Trophoblast cell (in vitro differentiated cells and primary cell): ENCODE measurements at regions not wholly inside any gene's neighbourhood (a gene's known extent, or its start where the extent isn't known, plus 50 kb on each side); places are given as distances from the start of the nearest gene placed in this dataset.

Experiments used
- DNase-seq, 2 donors: peaks; one replicate each; pipeline ENCODE4 v3.0.0-alpha.2; 2016
- H2AFZ ChIP-seq: 2 replicates; pipeline ENCODE4 v1.6.1; 2013; ENCODE audit warnings: low read length, moderate library complexity, mild to moderate bottlenecking; ENCODE audit not compliant: insufficient read depth, poor library complexity
- H2AK5ac ChIP-seq: 2 replicates; pipeline ENCODE4 v1.6.1; 2013; ENCODE audit warnings: mild to moderate bottlenecking, low read length
- H2BK120ac ChIP-seq: 2 replicates; pipeline ENCODE4 v1.6.1; 2013; ENCODE audit warnings: low read length, mild to moderate bottlenecking, moderate library complexity; ENCODE audit not compliant: insufficient read depth, poor library complexity
- H2BK12ac ChIP-seq: 2 replicates; pipeline ENCODE4 v1.6.1; 2013; ENCODE audit warnings: mild to moderate bottlenecking, low read length, moderate library complexity
- H2BK5ac ChIP-seq: 2 replicates; pipeline ENCODE4 v1.6.1; 2013; ENCODE audit warnings: low read length, low read depth, moderate library complexity, mild to moderate bottlenecking; ENCODE audit not compliant: poor library complexity
- H3K14ac ChIP-seq: 2 replicates; pipeline ENCODE4 v1.6.1; 2013; ENCODE audit warnings: mild to moderate bottlenecking, low read length
- H3K18ac ChIP-seq: 2 replicates; pipeline ENCODE4 v1.6.1; 2013; ENCODE audit warnings: mild to moderate bottlenecking, low read length
- H3K23ac ChIP-seq: 2 replicates; pipeline ENCODE4 v1.6.1; 2013; ENCODE audit warnings: low read length
- H3K27ac ChIP-seq: 2 replicates; pipeline ENCODE4 v1.5.1; 2013; ENCODE audit warnings: low read depth, mild to moderate bottlenecking, inconsistent platforms, low read length, moderate library complexity
- H3K27me3 ChIP-seq: 2 replicates; pipeline ENCODE4 v1.6.1; 2013; ENCODE audit warnings: inconsistent platforms, mild to moderate bottlenecking, low read length, moderate library complexity; ENCODE audit not compliant: insufficient read depth
- H3K36me3 ChIP-seq, 2 experiments: 1 replicate in 1 of 2; 2 replicates in 1 of 2; pipeline ENCODE4 v1.6.1; 2013; ENCODE audit warnings: low read length in 2 of 2, mild to moderate bottlenecking in 2 of 2, moderate library complexity in 1 of 2; ENCODE audit not compliant: insufficient read depth in 2 of 2, control insufficient read depth in 1 of 2
- H3K4ac ChIP-seq: 2 replicates; pipeline ENCODE4 v1.6.1; 2013; ENCODE audit warnings: low read depth, mild to moderate bottlenecking, low read length, moderate library complexity
- H3K4me1 ChIP-seq, 2 experiments: 1 replicate in 1 of 2; 2 replicates in 1 of 2; pipeline ENCODE4 v1.6.1; 2013; ENCODE audit warnings: low read length in 2 of 2, mild to moderate bottlenecking in 2 of 2, moderate library complexity in 1 of 2; ENCODE audit not compliant: insufficient read depth in 2 of 2, control insufficient read depth in 1 of 2
- H3K4me2 ChIP-seq: 2 replicates; pipeline ENCODE4 v1.6.1; 2013; ENCODE audit warnings: inconsistent platforms, mild to moderate bottlenecking, low read length, moderate library complexity
- H3K4me3 ChIP-seq: 2 replicates; pipeline ENCODE4 v1.5.1; 2013; ENCODE audit warnings: mild to moderate bottlenecking, low read depth, low read length, inconsistent platforms
- H3K79me1 ChIP-seq: one replicate; pipeline ENCODE4 v1.6.1; 2013; ENCODE audit warnings: low read length
- H3K79me2 ChIP-seq: 2 replicates; pipeline ENCODE4 v1.6.1; 2013; ENCODE audit warnings: low read length, mild to moderate bottlenecking; ENCODE audit not compliant: control insufficient read depth, insufficient read depth, poor library complexity
- H3K9ac ChIP-seq: 2 replicates; pipeline ENCODE4 v1.6.1; 2013; ENCODE audit warnings: mild to moderate bottlenecking, low read length
- H3K9me3 ChIP-seq: 2 replicates; pipeline ENCODE4 v1.6.1; 2013; ENCODE audit warnings: low read depth, mild to moderate bottlenecking, control low read depth, inconsistent platforms, low read length; ENCODE audit not compliant: insufficient read depth
- H4K12ac ChIP-seq: 2 replicates; pipeline ENCODE4 v1.6.1; 2013; ENCODE audit warnings: low read depth, mild to moderate bottlenecking, low read length, moderate library complexity
- H4K8ac ChIP-seq: 2 replicates; pipeline ENCODE4 v1.6.1; 2013; ENCODE audit warnings: low read depth, mild to moderate bottlenecking, low read length, moderate library complexity
- H4K91ac ChIP-seq: one replicate; pipeline ENCODE4 v1.6.1; 2013; ENCODE audit warnings: low read depth, mild to moderate bottlenecking, low read length, moderate library complexity
- WGBS: extraction: QIAGEN DNeasy Blood & Tissue Kit; methylation state at CpG from one replicate; pipeline ENCODE4 v1.1.7; 2013; ENCODE audit warnings: missing lambda C conversion rate; ENCODE audit not compliant: insufficient read length, insufficient coverage; ENCODE audit errors: extremely low coverage; 5-methylcytosine and 5-hydroxymethylcytosine counted together

- Histone ChIP-seq H3K36me3 (no peaks in the 10 kb centered on the region), H3K4me1 (no peaks in the 10 kb centered on the region), H2AK5ac (no peak overlapping the region), H4K8ac (no peak overlapping the region), H3K79me2 (no peaks in the 10 kb centered on the region), H3K4ac (no peak overlapping the region), H3K79me1 (no peaks in the 10 kb centered on the region), H3K23ac (no peak overlapping the region), H2BK5ac (no peak overlapping the region), H3K4me3 (no peak overlapping the region), H3K18ac (no peak overlapping the region), H3K9ac (no peak overlapping the region), H2AFZ (no peak overlapping the region), H3K9me3 (peaks cover 2% of the 10 kb centered on the region), H3K27ac (no peak overlapping the region), H4K12ac (no peak overlapping the region), H3K4me2 (no peak overlapping the region), H4K91ac (no peak overlapping the region), H3K27me3 (no peaks in the 10 kb centered on the region), H3K14ac (no peak overlapping the region), H2BK120ac (no peak overlapping the region), H2BK12ac (no peak overlapping the region)
- no CpG with 5 or more reads among the region's 1 CpG for WGBS
- no peak for DNase-seq
Observed at GRCh38 chr19:30919737-30920136, 429.5 kb downstream of the TSHZ3 start.

DNA sequence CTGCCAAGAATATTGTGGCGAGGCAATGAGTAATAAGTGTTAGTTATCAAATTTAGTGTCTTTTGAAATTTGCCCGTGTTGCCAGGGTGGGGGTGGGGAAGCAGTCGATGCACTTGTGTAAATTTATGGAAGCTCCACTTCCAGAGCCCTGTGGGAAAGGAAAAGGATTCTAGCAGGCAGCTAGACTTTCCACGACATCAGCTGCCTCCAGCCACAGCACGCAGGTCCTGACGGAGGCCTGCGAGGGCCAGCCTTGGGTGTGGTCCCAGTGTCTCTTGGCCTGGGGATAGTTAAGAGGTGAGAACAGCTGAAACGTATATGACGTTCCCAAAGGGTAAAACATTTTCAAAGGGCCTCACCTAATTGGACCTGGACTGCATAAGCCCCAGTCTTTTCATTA is 433.0 kb downstream of the TSHZ3 start:
- Histone ChIP-seq H3K14ac (no peak overlapping the region), H3K36me3 (no peaks in the 10 kb centered on the region), H3K23ac (no peak overlapping the region), H4K12ac (no peak overlapping the region), H4K8ac (no peak overlapping the region), H2BK5ac (no peak overlapping the region), H3K4me1 (no peaks in the 10 kb centered on the region), H3K79me2 (no peaks in the 10 kb centered on the region), H3K4ac (no peak overlapping the region), H2BK12ac (no peak overlapping the region), H3K27ac (no peak overlapping the region), H3K9ac (no peak overlapping the region), H4K91ac (no peak overlapping the region), H2AK5ac (no peak overlapping the region), H3K79me1 (no peaks in the 10 kb centered on the region), H3K4me3 (no peak overlapping the region), H3K4me2 (no peak overlapping the region), H3K27me3 (no peaks in the 10 kb centered on the region), H3K18ac (no peak overlapping the region), H3K9me3 (peaks cover 2% of the 10 kb centered on the region), H2AFZ (no peak overlapping the region), H2BK120ac (no peak overlapping the region)
- no peak for DNase-seq
- no CpG with 5 or more reads among the region's 9 CpGs for WGBS

GRCh38 chr19:30911491-30911890 is 437.7 kb downstream of the TSHZ3 start:
- Histone ChIP-seq H3K79me2 (no peaks in the 10 kb centered on the region), H3K14ac (no peak overlapping the region), H2AFZ (no peak overlapping the region), H3K23ac (no peak overlapping the region), H3K9me3 (no peaks in the 10 kb centered on the region), H2BK12ac (no peak overlapping the region), H3K4me3 (no peak overlapping the region), H3K9ac (no peak overlapping the region), H3K79me1 (no peaks in the 10 kb centered on the region), H3K18ac (no peak overlapping the region), H2BK5ac (no peak overlapping the region), H3K4me1 (no peaks in the 10 kb centered on the region), H4K91ac (no peak overlapping the region), H3K4me2 (no peak overlapping the region), H3K27me3 (no peaks in the 10 kb centered on the region), H2BK120ac (no peak overlapping the region), H4K8ac (no peak overlapping the region), H4K12ac (no peak overlapping the region), H3K27ac (no peak overlapping the region), H2AK5ac (no peak overlapping the region), H3K4ac (no peak overlapping the region), H3K36me3 (no peaks in the 10 kb centered on the region)
- no CpG with 5 or more reads among the region's 3 CpGs for WGBS
- no peak for DNase-seq

DNA sequence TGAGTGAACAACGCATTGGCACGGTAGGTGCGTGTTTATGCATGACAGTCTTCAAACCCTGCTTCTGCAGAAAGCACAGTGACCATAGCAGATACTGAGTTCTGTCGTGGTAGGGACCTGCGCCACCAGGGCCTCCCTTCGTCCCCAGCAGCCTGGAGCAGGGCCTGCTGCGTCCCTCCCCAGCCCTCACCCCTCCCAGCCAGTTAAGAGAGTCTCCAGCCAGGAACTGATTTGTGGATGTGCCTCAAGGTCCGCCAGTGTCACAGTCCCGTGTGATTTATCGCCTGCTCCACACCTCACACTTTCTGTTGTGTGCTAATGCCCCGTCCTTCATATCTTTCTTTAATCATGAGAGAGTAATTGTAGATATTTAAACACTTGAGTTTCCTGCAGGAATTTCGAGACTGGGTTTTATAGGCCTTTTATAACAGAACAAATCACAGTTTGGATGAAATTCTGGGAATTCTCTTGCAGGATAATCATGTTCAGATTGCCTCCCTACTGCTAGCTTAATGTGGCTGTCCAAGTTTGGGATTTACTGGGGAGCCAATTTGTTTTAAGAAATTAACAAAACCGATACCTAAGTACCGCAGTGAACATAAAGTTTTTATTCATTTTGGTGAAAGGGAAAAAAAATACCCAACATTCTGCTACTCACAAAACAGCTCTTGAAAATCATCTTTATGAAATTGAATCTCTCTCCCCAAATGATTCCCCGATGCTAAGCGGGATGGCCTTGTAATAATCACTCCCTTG is 438.6 kb downstream of the TSHZ3 start:
- H3K4me1 ChIP-seq = no peaks in the 10 kb centered on the region
- DNase-seq = no peak
- no peak overlapping the region for H4K8ac ChIP-seq
- H4K12ac ChIP-seq = no peak overlapping the region
- H3K4me3 ChIP-seq = no peak overlapping the region
- H3K9ac ChIP-seq = no peak overlapping the region
- no peak overlapping the region for H3K14ac ChIP-seq
- H3K27me3 ChIP-seq = no peaks in the 10 kb centered on the region
- no peak overlapping the region for H2BK12ac ChIP-seq
- H3K27ac ChIP-seq = no peak overlapping the region
- no peak overlapping the region for H3K23ac ChIP-seq
- no peak overlapping the region for H2AFZ ChIP-seq
- H3K36me3 ChIP-seq = no peaks in the 10 kb centered on the region
- H3K79me1 ChIP-seq = no peaks in the 10 kb centered on the region
- no peaks in the 10 kb centered on the region for H3K9me3 ChIP-seq
- H3K4ac ChIP-seq = no peak overlapping the region
- no peak overlapping the region for H2BK120ac ChIP-seq
- H2AK5ac ChIP-seq = no peak overlapping the region
- no peak overlapping the region for H3K4me2 ChIP-seq
- no CpG with 5 or more reads among the region's 16 CpGs for WGBS
- H4K91ac ChIP-seq = no peak overlapping the region
- H3K79me2 ChIP-seq = no peaks in the 10 kb centered on the region
- no peak overlapping the region for H3K18ac ChIP-seq
- no peak overlapping the region for H2BK5ac ChIP-seq
